EL (cell line): ENCODE measurements at regions not wholly inside any gene's neighbourhood (a gene's known extent, or its start where the extent isn't known, plus 50 kb on each side); places are given as distances from the start of the nearest gene placed in this dataset.
"Not testable (repeated sequence)": the region's sequence is repeated elsewhere in the genome, so short reads cannot be mapped to it uniquely, and the experiment has no call there.

ENCODE experiments used
- DNase-seq: peaks from one replicate; pipeline ENCODE4 v3.0.0-alpha.2; 2016

- no peak for DNase-seq
Observed at GRCh38 chr7:149599636-149600206, 102.1 kb upstream of the ZNF746 start.

- DNase-seq, result peak; percentile 28
Observed at GRCh38 chr7:149598721-149599308, 101.2 kb upstream of the ZNF746 start.

- not testable (repeated sequence) for DNase-seq
Observed at GRCh38 chr7:149597789-149598188, 100.2 kb upstream of the ZNF746 start.

- DNase-seq, result no peak
Observed at GRCh38 chr7:149595541-149595940, 97.9 kb upstream of the ZNF746 start.

GRCh38 chr7:149595078-149595477 is 97.5 kb upstream of the ZNF746 start:
- no peak for DNase-seq

- DNase-seq, result no peak
Observed at GRCh38 chr7:149588930-149589329, 91.3 kb upstream of the ZNF746 start.

- DNase-seq, result no peak
Observed at GRCh38 chr7:149586646-149587645, 89.3 kb upstream of the ZNF746 start.

GRCh38 chr7:149584530-149584929 is 86.9 kb upstream of the ZNF746 start:
- no peak for DNase-seq

GRCh38 chr7:149584009-149584408 is 86.4 kb upstream of the ZNF746 start:
- DNase-seq, result no peak

GRCh38 chr7:149580328-149580727 is 82.7 kb upstream of the ZNF746 start:
- no peak for DNase-seq

GRCh38 chr7:149579365-149579764 is 81.8 kb upstream of the ZNF746 start:
- not testable (repeated sequence) for DNase-seq

GRCh38 chr7:149574428-149574827 is 76.8 kb upstream of the ZNF746 start:
- not testable (repeated sequence) for DNase-seq

GRCh38 chr7:149573519-149573918 is 75.9 kb upstream of the ZNF746 start:
- DNase-seq, result no peak

- not testable (repeated sequence) for DNase-seq
Observed at GRCh38 chr7:149572920-149573319, 75.3 kb upstream of the ZNF746 start.

- no peak for DNase-seq
Observed at GRCh38 chr7:149570784-149571183, 73.2 kb upstream of the ZNF746 start.

- no peak for DNase-seq
Observed at GRCh38 chr7:149569726-149570422, 72.3 kb upstream of the ZNF746 start.

- no peak for DNase-seq
Observed at GRCh38 chr7:149569025-149569725, 71.6 kb upstream of the ZNF746 start.

- no peak for DNase-seq
Observed at GRCh38 chr7:149568218-149568617, 70.6 kb upstream of the ZNF746 start.

GRCh38 chr7:149566103-149566502 is 68.5 kb upstream of the ZNF746 start:
- no peak for DNase-seq

GRCh38 chr7:149565096-149565382 is 67.4 kb upstream of the ZNF746 start:
- DNase-seq, result no peak

GRCh38 chr7:149564340-149565095 is 66.9 kb upstream of the ZNF746 start:
- no peak for DNase-seq

GRCh38 chr7:149562602-149563001 is 65.0 kb upstream of the ZNF746 start:
- peak; percentile 64 for DNase-seq
